VCaP (cell line): ENCODE measurements at regions not wholly inside any gene's neighbourhood (a gene's known extent, or its start where the extent isn't known, plus 50 kb on each side); places are given as distances from the start of the nearest gene placed in this dataset.

Experiments used
- H3K27ac ChIP-seq: fragments of 450-650 bp; 2 replicates; pipeline ENCODE4 v1.5.1; 2017
- CTCF ChIP-seq: fragments of 450-650 bp; conservative IDR thresholded peaks from 2 replicates; pipeline ENCODE4 v1.5.1; 2017; ENCODE audit warnings: mild to moderate bottlenecking, moderate library complexity

DNA sequence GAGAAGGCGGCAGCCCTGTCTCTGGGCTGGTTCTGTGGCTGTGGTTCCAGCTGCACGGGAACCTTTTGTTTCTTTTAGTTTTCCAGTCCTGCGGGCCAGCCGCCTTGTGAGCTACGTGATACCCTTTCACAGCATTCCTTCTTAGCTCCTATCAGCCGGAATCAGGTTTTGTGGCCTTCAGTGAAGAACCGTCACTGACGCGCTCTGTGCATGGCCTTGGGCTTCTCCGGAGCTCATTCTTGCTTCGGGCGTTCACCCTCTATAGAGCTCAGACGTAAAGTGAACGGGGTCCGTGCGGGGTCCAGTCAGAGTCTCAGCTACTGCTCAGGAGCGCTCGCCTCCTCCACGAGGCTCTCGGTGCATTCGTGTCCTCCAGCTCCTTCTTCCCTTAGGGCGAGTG, 166.7 kb downstream of the FAM43A start:
- H3K27ac ChIP-seq = peak overlapping the region; percentile 92
- no peak for TF ChIP-seq CTCF

- no peak for TF ChIP-seq CTCF
- peak overlapping the region; percentile 92 for H3K27ac ChIP-seq
Measured at GRCh38 chr3:194852831-194853508, 167.3 kb downstream of the FAM43A start.

- TF ChIP-seq CTCF = no peak
- H3K27ac ChIP-seq = peak overlapping the region; percentile 92
Measured at GRCh38 chr3:194854206-194854605, 168.5 kb downstream of the FAM43A start.

- peak overlapping the region; percentile 92 for H3K27ac ChIP-seq
- no peak for TF ChIP-seq CTCF
Measured at GRCh38 chr3:194854659-194855390, 169.1 kb downstream of the FAM43A start.

DNA sequence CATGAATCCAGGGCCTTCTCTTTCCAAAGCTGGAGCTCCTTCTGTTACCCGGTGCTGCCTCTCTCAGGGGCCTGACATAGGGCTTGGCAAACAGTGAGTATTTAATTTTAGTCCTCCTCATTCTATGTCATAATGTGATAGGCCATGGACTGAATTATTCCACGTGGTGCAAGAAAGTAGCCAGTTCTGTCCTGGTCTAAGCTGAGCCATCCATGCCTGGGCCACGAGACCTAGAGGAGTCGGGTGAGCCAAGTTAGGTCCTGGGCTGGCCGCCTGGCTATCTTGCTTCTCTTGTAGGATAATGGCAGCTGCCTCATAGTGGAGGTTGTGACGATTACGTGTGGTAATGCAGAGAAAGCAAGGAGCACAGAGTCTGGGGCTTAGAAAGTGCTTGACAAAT, 170.6 kb downstream of the FAM43A start:
- H3K27ac ChIP-seq = peak overlapping the region; percentile 92; the same call in 1 of the 2 replicates
- no peak for TF ChIP-seq CTCF

DNA sequence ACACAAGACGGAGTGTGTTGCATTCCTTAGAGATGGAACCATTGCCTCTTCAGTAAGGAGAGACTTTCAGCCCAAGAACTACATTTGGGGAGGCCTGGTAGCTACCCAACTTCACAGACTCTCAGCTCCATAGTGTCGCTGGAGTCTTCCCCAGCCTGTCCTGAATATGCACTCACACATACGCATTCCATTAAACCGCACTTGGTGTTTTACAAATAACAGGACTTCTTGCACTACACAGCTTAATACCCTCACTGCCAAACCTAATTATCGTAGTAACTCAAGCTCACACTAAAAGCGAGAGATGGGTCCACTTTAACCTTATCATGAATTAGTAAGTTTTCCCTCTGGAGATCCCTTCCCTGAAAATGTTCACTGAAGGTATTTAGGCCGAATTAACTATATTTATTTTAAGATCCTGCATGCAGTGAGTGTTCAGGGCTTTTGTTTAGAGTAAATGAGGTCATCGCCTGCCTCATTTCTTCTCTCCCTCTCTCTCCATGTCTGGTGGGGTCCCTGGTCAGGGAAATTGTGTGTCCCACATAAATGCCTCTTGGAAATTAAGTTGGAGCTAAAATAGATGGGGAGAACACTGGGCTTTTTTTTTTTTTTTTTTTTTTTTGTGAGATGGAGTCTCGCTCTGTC, 171.9 kb downstream of the FAM43A start:
- TF ChIP-seq CTCF = no peak
- H3K27ac ChIP-seq = no peak overlapping the region

- no peak for TF ChIP-seq CTCF
Measured at GRCh38 chr3:194858382-194858781, 172.7 kb downstream of the FAM43A start.

More at GRCh38 chr3:194858382-194858781, 172.7 kb downstream of the FAM43A start:
- H3K27ac ChIP-seq = no peak overlapping the region
